Dendritic cell treated with granulocyte-macrophage colony-stimulating factor and Interleukin-4, amounts not matched to agents 40 ng/mL and 50 ng/mL, for 4 days (primary cell): ENCODE measurements at regions not wholly inside any gene's neighbourhood (a gene's known extent, or its start where the extent isn't known, plus 50 kb on each side); places are given as distances from the start of the nearest gene placed in this dataset.

Experiments
- H3K27ac Mint-ChIP-seq: one replicate; pipeline ENCODE4 v1.8.0; 2022; ENCODE audit warnings: mild to moderate bottlenecking, mixed read lengths
- H3K27me3 Mint-ChIP-seq: one replicate; pipeline ENCODE4 v1.8.0; 2022; ENCODE audit warnings: mild to moderate bottlenecking, mixed read lengths
- H3K36me3 Mint-ChIP-seq: one replicate; pipeline ENCODE4 v1.8.0; 2022; ENCODE audit warnings: low read depth, mixed read lengths
- H3K4me1 Mint-ChIP-seq: one replicate; pipeline ENCODE4 v1.8.0; 2022; ENCODE audit warnings: low read depth, mixed read lengths
- H3K4me3 Mint-ChIP-seq: one replicate; pipeline ENCODE4 v1.8.0; 2022; ENCODE audit warnings: mild to moderate bottlenecking, moderate library complexity, mixed read lengths
- H3K9me3 Mint-ChIP-seq: one replicate; pipeline ENCODE4 v1.8.0; 2022; ENCODE audit warnings: mixed read lengths
- intact Hi-C: fragments of 100-400 bp; cut with micrococcal nuclease; formaldehyde crosslinking; loops from one replicate; pipeline ENCODE4 v1.15.0; 2022

DNA sequence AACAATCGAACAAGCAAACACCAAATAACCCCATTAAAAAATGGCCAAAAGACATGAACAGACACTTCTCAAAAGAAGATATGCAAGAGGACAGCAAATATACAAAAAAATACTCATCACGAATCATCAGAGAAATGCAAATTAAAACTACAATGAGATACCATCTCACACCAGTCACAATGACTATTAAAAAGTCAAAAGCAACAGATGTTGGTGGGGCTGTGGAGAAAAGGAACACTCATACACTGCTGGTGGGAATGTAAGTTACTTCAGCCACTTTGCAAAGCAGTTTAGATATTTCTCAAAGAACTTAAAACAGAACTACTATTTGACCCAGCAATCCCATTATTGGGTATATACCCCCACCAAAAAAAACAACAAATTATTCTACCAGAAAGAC, 51.3 kb upstream of the FLI1 start:
- Mint-ChIP-seq H3K4me3 (no peak overlapping the region), H3K27me3 (peaks cover 2% of the 10 kb centered on the region), H3K9me3 (no peaks in the 10 kb centered on the region), H3K4me1 (peaks cover 23% of the 10 kb centered on the region), H3K36me3 (no peaks in the 10 kb centered on the region), H3K27ac (no peak overlapping the region)
- intact Hi-C loops, result loop anchor here (10.0 kb wide), 1 partner anchor 192 kb away; no protein-coding TSS in a partner anchor

DNA sequence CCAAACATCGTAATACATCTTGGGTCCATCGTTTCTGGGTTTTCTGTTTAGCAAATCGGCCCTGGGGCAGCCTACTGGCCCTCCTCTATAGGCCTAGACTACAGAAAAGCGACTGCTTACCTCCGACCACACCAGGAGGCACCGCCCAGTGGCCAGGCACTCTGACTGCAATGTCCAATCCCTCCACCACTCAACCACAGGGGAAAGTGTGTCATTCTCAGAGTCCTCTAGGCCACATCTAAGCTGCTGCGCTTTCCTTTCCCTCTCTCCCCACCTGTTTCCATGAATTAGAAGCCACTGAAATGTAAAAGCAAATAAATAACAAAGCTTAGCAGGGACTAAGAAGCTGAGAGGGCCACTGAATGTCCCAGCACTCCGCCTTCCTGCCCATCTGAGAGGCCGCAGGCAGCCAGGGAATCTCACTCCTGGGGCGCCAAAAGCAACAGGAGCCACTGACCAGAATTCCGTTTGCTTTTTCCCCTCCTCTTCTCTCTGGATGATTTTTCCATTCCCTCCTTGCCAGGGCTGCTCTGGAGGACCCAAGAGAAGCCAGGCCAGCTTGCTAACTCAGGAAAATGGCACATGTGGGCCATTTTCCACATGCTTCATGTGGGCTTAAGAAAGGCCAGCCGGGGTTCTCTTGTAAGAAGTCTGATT, 50.1 kb upstream of the FLI1 start:
- Mint-ChIP-seq H3K4me1 (peaks cover 23% of the 10 kb centered on the region), H3K36me3 (no peaks in the 10 kb centered on the region), H3K4me3 (no peak overlapping the region), H3K27me3 (no peaks in the 10 kb centered on the region), H3K9me3 (no peaks in the 10 kb centered on the region), H3K27ac (no peak overlapping the region)
- intact Hi-C loops, result loop anchor here (10.0 kb wide), 1 partner anchor 191 kb away; no protein-coding TSS in a partner anchor
